Psoas muscle (tissue), 7 donors: ENCODE measurements at regions not wholly inside any gene's neighbourhood (a gene's known extent, or its start where the extent isn't known, plus 50 kb on each side); places are given as distances from the start of the nearest gene placed in this dataset.
"Not testable (repeated sequence)": the region's sequence is repeated elsewhere in the genome, so short reads cannot be mapped to it uniquely, and the experiment has no call there.

Experiments
- ATAC-seq, 4 donors: fragments of 200-7000 bp; cut with Tn5 transposase; one replicate each; pipeline ENCODE4 v1.9.1; 2020; ENCODE audit warnings: moderate library complexity in 3 of 4, mild to moderate bottlenecking in 2 of 4
- DNase-seq, 2 donors: peaks; one replicate each; pipeline ENCODE4 v3.0.0-alpha.2; 2020
- H3K27ac ChIP-seq: fragments of 200-600 bp; one replicate; pipeline ENCODE4 v1.8.0; 2022
- H3K27me3 ChIP-seq, 3 donors: fragments of 200-600 bp in 1 of 3; one replicate each; pipeline versions ENCODE4 v1.6.1 to v1.8.0; 2013 to 2022; ENCODE audit warnings: low read length in 2 of 3, mild to moderate bottlenecking in 2 of 3, moderate library complexity in 1 of 3; ENCODE audit not compliant: insufficient read depth in 3 of 3
- H3K36me3 ChIP-seq, 2 donors: fragments of 200-600 bp in 1 of 2; one replicate each; pipeline versions ENCODE4 v1.6.1 to v1.8.0; 2013 to 2022; ENCODE audit warnings: low read depth in 1 of 2, mild to moderate bottlenecking in 1 of 2, moderate library complexity in 1 of 2; ENCODE audit not compliant: insufficient read depth in 1 of 2
- H3K4me1 ChIP-seq: fragments of 200-600 bp; one replicate; pipeline ENCODE4 v1.8.0; 2022
- H3K4me3 ChIP-seq: fragments of 200-600 bp; one replicate; pipeline ENCODE4 v1.8.0; 2022; ENCODE audit warnings: mild to moderate bottlenecking
- H3K9me3 ChIP-seq: fragments of 200-600 bp; one replicate; pipeline ENCODE4 v1.8.0; 2022
- WGBS, 3 donors: extraction: QIAGEN DNeasy Blood & Tissue Kit; methylation state at CpG; one replicate each; pipeline versions ENCODE4 v1.1.6 to v1.1.7; 2013; 5-methylcytosine and 5-hydroxymethylcytosine counted together
- intact Hi-C, 2 donors: fragments of 100-400 bp; cut with DNase I; formaldehyde crosslinking; loops; one replicate each; pipeline versions ENCODE4 v1.11.0 to v1.14.2; 2022
- TF ChIP-seq, protein P1 (sequence below): fragments of 200-600 bp; IDR thresholded peaks from one replicate; pipeline ENCODE4 v1.8.0; 2022; ENCODE audit warnings: antibody characterized with exemption
- donor health status: healthy with polysubstance abuse.
- donor health status: DM: no; HTN: no; CAD: no; lungs with moderate emphysema.
- donor health status: Bipolar disorder and iron deficiency.
- donor health status: healthy.
- donor health status: DM: yes; HTN: yes; CAD: no.
- donor health status: DM: no; HTN: no; CAD: no.
- donor health status: DM: yes; HTN: yes; CAD: no.

DNA sequence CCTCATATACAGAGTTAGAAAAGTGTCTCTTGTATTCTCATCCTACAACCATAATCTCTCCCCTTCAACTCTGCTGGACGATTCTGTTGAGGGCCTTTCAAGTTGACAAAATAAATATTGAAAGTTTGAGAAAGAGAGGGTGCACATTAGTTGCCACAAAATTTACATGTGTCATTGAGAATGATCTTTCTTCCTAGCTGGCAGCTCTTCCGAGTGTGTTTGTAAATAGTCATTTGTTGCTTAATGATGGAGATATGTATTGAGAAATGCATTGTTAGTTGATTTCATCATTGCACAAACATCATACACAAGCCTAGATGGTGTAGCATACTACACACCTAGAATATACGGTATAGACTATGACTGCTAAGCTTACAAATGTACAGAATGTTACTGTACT, 632.8 kb upstream of the AMOT start:
- Histone ChIP-seq H3K27ac (no peak overlapping the region), H3K27me3 (peaks cover 0 to 6% (median 0%) of the 10 kb centered on the region in 3 donors), H3K4me3 (no peak overlapping the region), H3K9me3 (no peaks in the 10 kb centered on the region), H3K4me1 (no peaks in the 10 kb centered on the region), H3K36me3 (no peaks in the 10 kb centered on the region)
- WGBS, 3 donors = 65 to 84% (median 71%) methylated on average over 3 of the region's 3 CpGs
- intact Hi-C loops = no loop called here
- TF ChIP-seq, protein P1, sequence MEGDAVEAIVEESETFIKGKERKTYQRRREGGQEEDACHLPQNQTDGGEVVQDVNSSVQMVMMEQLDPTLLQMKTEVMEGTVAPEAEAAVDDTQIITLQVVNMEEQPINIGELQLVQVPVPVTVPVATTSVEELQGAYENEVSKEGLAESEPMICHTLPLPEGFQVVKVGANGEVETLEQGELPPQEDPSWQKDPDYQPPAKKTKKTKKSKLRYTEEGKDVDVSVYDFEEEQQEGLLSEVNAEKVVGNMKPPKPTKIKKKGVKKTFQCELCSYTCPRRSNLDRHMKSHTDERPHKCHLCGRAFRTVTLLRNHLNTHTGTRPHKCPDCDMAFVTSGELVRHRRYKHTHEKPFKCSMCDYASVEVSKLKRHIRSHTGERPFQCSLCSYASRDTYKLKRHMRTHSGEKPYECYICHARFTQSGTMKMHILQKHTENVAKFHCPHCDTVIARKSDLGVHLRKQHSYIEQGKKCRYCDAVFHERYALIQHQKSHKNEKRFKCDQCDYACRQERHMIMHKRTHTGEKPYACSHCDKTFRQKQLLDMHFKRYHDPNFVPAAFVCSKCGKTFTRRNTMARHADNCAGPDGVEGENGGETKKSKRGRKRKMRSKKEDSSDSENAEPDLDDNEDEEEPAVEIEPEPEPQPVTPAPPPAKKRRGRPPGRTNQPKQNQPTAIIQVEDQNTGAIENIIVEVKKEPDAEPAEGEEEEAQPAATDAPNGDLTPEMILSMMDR = no peak
- no peak for ATAC-seq
- DNase-seq = no peak

DNA sequence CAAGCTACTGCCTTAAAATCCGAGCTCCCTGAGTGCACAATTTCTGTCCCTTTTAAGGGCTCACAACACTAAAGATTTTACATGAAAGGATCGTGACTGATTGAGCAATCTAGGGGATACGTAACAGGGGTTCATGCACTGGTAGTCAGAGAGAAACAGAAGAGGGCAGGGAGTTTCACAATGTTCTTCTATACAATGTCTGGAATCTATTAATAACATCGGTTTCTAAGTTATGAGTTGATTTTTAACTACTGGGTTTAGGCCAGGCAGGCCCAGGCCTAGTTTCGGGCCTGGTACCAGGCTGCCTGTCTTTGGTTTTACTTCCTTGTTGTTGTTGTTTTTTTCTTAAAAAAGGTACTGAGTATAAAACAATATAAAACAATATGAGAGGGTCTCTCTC, 632.4 kb upstream of the AMOT start:
- H3K27ac ChIP-seq, H3K36me3 ChIP-seq, H3K27me3 ChIP-seq, DNase-seq, intact Hi-C loops, H3K4me3 ChIP-seq, H3K4me1 ChIP-seq, ATAC-seq, H3K9me3 ChIP-seq: not testable (repeated sequence)
- WGBS, 3 donors = 64 to 69% (median 65%) methylated on average over 5 of the region's 5 CpGs

DNA sequence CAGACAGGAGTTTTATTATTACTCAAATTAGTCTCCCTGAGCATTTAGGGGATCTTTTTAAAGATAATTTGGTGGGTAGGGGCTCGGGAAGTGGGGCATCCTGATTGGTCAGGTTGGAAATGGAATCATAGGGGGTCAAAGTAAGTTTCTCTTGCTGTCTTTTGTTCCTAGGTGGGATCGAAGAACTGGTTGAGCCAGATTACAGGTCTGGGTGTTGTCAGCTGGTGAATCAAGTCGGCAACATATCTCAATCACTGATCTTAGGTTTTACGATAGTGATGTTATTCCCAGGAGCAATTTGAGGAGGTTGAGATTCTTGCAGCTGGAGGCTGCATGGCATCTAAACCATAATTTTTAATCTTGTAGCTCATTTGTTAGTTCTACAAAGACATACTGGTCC, 629.5 kb upstream of the AMOT start:
- Histone ChIP-seq H3K27me3 (peaks cover 0 to 4% (median 0%) of the 10 kb centered on the region in 3 donors), H3K27ac (no peak overlapping the region), H3K9me3 (no peaks in the 10 kb centered on the region), H3K4me1 (no peaks in the 10 kb centered on the region), H3K4me3 (no peak overlapping the region), H3K36me3 (no peaks in the 10 kb centered on the region)
- intact Hi-C loops = no loop called here
- WGBS, 3 donors = 28 to 48% (median 44%) methylated on average over 4 of the region's 4 CpGs
- DNase-seq = no peak
- TF ChIP-seq, protein P1 = no peak
- ATAC-seq = no peak

DNA sequence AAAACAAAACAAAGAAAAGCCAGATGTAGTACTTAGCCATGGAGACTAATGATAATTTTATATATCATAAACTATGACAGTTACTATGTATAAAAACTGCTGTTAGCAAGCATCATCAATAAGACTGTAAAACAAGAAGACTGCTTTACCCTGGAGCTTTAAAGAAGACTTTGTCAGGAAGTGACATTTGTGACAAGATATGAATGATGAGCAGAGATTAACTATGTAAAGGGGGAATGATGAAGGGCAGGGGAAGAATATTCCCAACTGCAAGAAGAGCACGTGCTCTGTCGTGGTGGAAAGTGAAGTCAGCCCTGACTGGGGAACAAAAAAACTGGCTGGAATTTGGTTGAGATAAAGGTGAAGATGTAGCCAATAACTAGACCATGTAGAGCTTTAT, 617.1 kb upstream of the AMOT start:
- no peaks in the 10 kb centered on the region for H3K4me1 ChIP-seq
- ATAC-seq (no peak), DNase-seq (no peak)
- TF ChIP-seq, protein P1 = no peak
- H3K36me3 ChIP-seq = no peaks in the 10 kb centered on the region
- peaks cover 3% of the 10 kb centered on the region for H3K9me3 ChIP-seq
- intact Hi-C loops = no loop called here
- no peak overlapping the region for H3K4me3 ChIP-seq
- 40 to 58% (median 55%) methylated on average over 2 of the region's 2 CpGs for WGBS, 3 donors
- H3K27ac ChIP-seq = no peak overlapping the region
- H3K27me3 ChIP-seq = no peaks in the 10 kb centered on the region

DNA sequence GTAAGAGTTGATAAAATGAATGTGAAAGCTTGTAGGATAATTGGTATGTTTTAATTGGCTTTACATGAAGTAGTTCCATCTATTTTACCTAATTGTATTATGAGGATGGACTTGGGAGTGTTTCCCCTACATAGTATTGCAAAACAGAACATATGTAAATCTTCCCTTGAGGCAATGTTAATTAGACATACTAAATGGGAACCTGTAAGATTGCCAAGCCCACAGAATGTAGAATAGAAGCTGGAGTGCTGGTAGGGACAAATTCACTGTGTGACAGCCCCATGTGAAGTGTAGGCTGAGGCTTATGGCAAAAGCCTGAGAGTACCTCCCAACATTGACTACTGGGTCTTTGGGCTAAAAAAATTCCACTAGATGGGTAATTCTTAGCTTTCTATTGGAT, 615.0 kb upstream of the AMOT start:
- TF ChIP-seq, protein P1 = no peak
- Histone ChIP-seq H3K36me3 (no peaks in the 10 kb centered on the region), H3K4me1 (no peaks in the 10 kb centered on the region), H3K27me3 (no peaks in the 10 kb centered on the region), H3K9me3 (peaks cover 3% of the 10 kb centered on the region), H3K27ac (no peak overlapping the region), H3K4me3 (no peak overlapping the region)
- DNase-seq = no peak
- intact Hi-C loops = no loop called here
- ATAC-seq = no peak
